Ishikawa (cell line): ENCODE measurements at regions not wholly inside any gene's neighbourhood (a gene's known extent, or its start where the extent isn't known, plus 50 kb on each side); places are given as distances from the start of the nearest gene placed in this dataset.

Experiments
- EP300 ChIP-seq: IDR thresholded peaks from 2 replicates; pipeline ENCODE4 v1.6.1; 2012; ENCODE audit warnings: borderline replicate concordance
- TAF1 ChIP-seq: IDR thresholded peaks from 2 replicates; pipeline ENCODE4 v1.6.1; 2012; ENCODE audit warnings: low read depth, mild to moderate bottlenecking
- TF ChIP-seq, protein P1 (sequence below): IDR thresholded peaks from 2 replicates; pipeline ENCODE4 v1.6.1; 2012
- TF ChIP-seq, protein P2 (sequence below): IDR thresholded peaks from 2 replicates; pipeline ENCODE4 v1.6.1; 2012; ENCODE audit warnings: low read depth, mild to moderate bottlenecking

DNA sequence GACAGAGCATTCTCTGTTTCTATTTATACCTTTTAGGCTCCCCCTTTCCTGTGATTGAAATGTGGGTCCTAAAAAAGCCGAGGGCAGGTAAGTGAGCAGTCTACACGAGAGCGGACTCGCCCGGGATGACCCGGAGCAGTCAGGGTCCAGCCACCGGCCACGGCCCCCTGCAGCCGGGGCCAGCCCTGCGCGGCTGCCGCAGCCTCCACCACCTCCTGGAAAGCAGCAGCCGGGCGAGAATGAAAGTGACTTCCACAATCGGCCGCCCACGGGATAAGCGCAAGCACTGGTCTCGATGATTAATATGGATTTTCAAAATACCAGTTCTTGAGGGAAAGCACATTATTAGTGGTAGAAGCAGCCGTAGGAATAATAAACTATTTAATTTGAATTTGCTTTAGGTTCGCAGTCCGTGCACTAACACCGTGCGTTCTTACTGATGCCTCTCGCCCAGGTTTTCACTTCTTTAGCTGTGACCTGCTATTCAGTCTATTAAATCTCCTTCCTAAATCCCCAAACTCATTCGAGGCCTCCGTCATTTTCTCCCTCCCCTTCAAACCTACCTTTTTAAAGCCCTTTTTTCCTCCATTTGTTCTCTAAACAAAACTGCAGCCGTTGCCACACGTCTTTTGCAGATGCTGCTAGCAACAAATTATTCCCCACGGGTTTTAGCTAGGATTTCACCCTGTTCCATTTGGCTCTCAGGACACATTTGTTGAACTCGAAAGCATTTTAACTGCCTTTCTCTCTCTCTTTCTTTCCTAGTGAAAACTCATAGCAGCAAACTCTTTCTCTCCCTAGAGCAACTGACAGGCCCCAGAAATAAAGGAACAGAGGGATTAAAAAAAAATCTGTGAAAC, 1015.1 kb upstream of the PIK3C3 start:
- TF ChIP-seq TAF1 (no peak), EP300 (no peak)
- TF ChIP-seq, protein P1, sequence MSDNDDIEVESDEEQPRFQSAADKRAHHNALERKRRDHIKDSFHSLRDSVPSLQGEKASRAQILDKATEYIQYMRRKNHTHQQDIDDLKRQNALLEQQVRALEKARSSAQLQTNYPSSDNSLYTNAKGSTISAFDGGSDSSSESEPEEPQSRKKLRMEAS = no peak
- TF ChIP-seq, protein P2, sequence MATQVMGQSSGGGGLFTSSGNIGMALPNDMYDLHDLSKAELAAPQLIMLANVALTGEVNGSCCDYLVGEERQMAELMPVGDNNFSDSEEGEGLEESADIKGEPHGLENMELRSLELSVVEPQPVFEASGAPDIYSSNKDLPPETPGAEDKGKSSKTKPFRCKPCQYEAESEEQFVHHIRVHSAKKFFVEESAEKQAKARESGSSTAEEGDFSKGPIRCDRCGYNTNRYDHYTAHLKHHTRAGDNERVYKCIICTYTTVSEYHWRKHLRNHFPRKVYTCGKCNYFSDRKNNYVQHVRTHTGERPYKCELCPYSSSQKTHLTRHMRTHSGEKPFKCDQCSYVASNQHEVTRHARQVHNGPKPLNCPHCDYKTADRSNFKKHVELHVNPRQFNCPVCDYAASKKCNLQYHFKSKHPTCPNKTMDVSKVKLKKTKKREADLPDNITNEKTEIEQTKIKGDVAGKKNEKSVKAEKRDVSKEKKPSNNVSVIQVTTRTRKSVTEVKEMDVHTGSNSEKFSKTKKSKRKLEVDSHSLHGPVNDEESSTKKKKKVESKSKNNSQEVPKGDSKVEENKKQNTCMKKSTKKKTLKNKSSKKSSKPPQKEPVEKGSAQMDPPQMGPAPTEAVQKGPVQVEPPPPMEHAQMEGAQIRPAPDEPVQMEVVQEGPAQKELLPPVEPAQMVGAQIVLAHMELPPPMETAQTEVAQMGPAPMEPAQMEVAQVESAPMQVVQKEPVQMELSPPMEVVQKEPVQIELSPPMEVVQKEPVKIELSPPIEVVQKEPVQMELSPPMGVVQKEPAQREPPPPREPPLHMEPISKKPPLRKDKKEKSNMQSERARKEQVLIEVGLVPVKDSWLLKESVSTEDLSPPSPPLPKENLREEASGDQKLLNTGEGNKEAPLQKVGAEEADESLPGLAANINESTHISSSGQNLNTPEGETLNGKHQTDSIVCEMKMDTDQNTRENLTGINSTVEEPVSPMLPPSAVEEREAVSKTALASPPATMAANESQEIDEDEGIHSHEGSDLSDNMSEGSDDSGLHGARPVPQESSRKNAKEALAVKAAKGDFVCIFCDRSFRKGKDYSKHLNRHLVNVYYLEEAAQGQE = no peak
